GM19035 (cell line): ENCODE measurements at regions not wholly inside any gene's neighbourhood (a gene's known extent, or its start where the extent isn't known, plus 50 kb on each side); places are given as distances from the start of the nearest gene placed in this dataset.
"Not testable (repeated sequence)": the region's sequence is repeated elsewhere in the genome, so short reads cannot be mapped to it uniquely, and the experiment has no call there.

Source experiments
- ATAC-seq: cut with Tn5 transposase; IDR thresholded peaks from one replicate; pipeline ENCODE4 v1.9.1; 2021; ENCODE audit not compliant: unreplicated experiment

- no peak for ATAC-seq
Observed at GRCh38 chr2:205865905-205866441, 183.7 kb downstream of the NRP2 start.

- no peak for ATAC-seq
Observed at GRCh38 chr2:205865056-205865455, 182.8 kb downstream of the NRP2 start.

GRCh38 chr2:205864491-205864890 is 182.2 kb downstream of the NRP2 start:
- ATAC-seq, result no peak

- not testable (repeated sequence) for ATAC-seq
Observed at GRCh38 chr2:205862761-205863160, 180.5 kb downstream of the NRP2 start.

GRCh38 chr2:205860885-205861284 is 178.6 kb downstream of the NRP2 start:
- no peak for ATAC-seq

GRCh38 chr2:205860181-205860580 is 177.9 kb downstream of the NRP2 start:
- ATAC-seq, result no peak

GRCh38 chr2:205858881-205859441 is 176.7 kb downstream of the NRP2 start:
- ATAC-seq, result peak; percentile 43

GRCh38 chr2:205858275-205858674 is 176.0 kb downstream of the NRP2 start:
- no peak for ATAC-seq

- ATAC-seq, result peak; percentile 63
Observed at GRCh38 chr2:205857520-205858237, 175.4 kb downstream of the NRP2 start.

- ATAC-seq, result no peak
Observed at GRCh38 chr2:205852457-205852856, 170.2 kb downstream of the NRP2 start.

- no peak for ATAC-seq
Observed at GRCh38 chr2:205850611-205851010, 168.3 kb downstream of the NRP2 start.

- ATAC-seq, result no peak
Observed at GRCh38 chr2:205850132-205850531, 167.8 kb downstream of the NRP2 start.

- ATAC-seq, result no peak
Observed at GRCh38 chr2:205849136-205849535, 166.8 kb downstream of the NRP2 start.

- ATAC-seq, result no peak
Observed at GRCh38 chr2:205848601-205849000, 166.3 kb downstream of the NRP2 start.
